MV-4-11 (cell line): ENCODE measurements at regions not wholly inside any gene's neighbourhood (a gene's known extent, or its start where the extent isn't known, plus 50 kb on each side); places are given as distances from the start of the nearest gene placed in this dataset.

Experiments
- DNase-seq: peaks from one replicate; lab custom pipeline; 2025; lab: John Stamatoyannopoulos, UW

- DNase-seq: no peak
Observed at GRCh38 chr18:27627927-27628326, 442.8 kb upstream of the CHST9 start.

DNA sequence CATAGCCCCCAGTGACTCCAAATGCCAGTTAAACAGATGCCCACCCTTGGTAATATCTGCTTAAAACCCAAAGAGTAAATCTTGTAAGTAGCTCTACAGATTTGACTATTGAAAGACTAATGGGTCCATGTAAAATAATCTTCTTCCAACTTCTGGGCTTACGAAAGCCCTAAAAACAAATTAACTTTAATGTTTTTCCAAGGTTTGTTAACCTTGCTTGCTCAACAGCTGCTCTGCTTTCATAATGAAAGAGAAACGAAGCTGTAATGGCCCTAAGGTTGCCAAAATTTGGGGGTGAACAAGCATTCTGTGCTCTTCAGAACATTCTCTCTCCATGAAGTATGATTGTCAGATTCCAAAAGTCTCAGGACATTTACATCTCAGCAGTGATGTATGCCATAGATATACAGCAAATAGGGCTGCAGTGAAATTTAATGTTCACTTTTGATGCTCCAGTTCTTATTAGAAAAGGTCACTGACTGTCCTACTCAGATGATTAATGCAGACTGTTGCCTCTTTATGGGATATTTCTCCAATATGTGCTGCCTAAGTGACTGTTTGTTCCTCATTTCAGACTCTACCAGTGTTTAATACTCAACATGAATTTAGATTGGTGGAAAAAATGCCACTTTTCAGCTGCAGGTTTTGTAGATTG lies 436.3 kb upstream of the CHST9 start:
- no peak for DNase-seq

GRCh38 chr18:27619906-27620305 lies 434.8 kb upstream of the CHST9 start:
- DNase-seq: no peak

GRCh38 chr18:27619090-27619772 lies 434.1 kb upstream of the CHST9 start:
- no peak for DNase-seq

- DNase-seq: no peak
Observed at GRCh38 chr18:27616324-27616723, 431.2 kb upstream of the CHST9 start.

DNA sequence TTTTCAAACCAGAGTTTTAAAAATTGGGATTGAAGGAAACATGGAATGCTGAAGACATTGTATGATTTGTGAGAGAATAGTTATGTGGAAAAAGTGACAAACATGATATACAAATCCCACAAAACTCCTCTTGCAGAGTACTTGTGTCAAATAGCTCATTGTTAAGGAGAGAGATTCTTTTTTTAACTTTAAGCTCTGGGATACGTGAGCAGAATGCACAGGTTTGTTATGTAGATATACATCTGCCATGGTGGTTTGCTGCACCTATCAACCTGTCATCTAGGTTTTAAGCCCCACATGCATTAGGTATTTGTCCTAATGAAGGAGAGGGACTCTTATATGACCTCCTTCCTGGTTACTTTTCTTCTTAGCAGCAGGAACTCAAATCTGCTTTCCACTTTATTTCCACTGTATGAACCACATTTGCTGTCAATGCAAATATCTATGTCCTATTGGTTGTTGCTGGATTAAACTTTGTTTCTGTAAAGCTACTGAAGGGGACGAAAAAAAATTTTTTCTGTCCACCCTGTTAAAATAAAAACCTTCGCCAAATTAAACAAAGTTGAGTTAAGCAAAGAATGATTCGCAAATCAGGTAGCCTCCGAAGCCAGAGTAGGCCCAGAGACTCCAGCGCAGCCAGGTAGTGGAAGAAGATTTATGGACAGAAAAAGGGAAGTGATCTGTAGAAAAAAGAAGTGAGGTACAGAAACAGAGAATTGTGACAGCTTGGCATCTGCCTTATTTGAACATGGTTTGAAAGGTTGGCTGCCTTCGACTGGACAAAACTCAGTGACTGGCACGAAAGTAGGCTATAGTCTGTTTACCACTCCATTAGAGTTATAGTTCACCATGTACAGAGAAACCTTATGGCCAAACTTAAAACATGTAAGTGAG lies 430.1 kb upstream of the CHST9 start:
- DNase-seq: no peak

DNA sequence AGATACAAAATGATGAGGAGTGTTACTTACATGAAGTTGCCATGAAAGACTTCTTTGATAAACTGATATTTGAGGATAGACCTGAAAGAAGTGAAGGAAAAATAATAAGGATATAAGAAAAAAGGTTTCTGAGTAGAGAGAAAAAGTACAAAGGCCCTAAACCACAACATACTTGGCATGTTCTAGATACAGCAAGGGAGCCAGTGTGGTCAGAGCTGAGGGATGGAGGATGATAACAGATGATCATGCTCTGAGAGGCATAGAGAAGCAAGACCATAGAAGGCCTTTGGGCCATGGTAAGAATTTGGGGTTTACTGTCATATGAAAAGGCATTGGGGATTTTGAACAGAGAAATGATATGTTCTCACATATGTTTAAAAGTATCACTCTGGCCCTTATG lies 424.1 kb upstream of the CHST9 start:
- DNase-seq: no peak

DNA sequence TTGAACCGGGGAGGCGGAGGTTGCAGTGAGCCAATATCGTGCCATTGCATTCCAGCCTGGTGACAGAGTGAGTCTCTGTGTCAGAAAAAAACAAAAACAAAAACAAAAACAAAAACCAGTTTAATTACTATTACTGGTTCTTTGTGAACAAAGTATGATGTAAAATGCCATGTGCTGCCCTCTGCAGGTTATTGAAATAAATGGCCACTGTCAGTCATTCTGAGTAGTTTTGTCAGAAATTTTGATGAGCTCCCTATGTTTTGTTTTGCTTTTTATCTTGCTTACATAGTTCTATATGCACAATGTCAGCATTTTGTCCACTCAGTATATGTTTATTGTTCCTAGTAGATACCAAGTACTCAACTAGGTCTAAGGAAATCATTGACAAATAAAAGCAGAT lies 423.6 kb upstream of the CHST9 start:
- DNase-seq: no peak

DNA sequence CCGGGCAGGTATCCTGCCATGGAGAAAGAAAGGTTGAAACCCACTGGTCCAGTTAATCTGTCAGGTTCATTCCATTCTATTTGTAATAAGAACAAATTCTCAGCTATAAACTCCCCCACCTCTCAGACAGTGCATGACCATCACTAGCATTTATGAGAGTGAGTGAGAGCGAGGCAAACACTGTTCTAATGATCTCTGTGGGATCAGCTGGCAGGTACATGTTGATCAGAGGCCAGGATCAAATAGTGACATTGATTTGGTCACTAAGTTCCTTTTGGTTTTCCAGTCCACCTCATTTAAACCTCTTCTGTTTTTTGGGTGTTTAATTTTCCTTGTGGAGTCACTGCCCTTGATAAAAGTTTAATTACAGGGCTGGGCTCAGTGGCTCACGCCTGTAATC lies 423.1 kb upstream of the CHST9 start:
- no peak for DNase-seq

GRCh38 chr18:27606741-27607140 lies 421.6 kb upstream of the CHST9 start:
- DNase-seq: no peak

DNA sequence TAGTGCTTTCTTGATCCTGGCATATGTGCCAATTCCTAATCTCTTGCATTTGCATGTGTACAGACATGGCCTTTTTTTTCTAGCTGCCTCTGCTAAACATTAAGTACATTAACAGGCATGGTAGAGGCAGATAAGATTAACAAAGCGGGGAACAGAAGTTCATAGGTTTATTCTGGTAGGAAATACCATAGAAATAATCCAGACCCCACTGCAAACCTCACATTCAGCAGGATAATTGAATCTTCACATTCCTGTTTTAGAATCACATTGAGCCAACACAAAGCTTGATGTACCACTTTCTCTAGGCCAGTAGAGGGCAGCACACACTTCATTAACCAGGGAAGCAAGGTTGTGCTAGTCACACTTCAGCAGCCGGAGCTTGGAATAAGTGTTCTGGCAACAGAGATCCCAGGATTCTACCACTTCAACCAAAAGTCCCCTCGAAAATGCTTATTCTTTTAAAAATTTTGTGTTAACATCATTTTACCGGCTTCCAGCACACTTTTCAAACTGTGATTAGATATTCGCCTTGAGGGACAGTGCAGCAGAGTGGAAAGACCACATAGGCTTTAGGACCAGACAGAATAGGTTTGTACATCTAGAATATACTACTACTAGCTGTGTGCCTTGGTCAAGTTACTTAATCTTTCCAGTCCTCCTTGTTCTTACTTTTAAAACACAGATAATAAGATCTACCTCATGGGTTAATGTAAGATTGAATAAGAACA lies 420.2 kb upstream of the CHST9 start:
- DNase-seq: peak; percentile 40

- DNase-seq: no peak
Observed at GRCh38 chr18:27604583-27604982, 419.5 kb upstream of the CHST9 start.

DNA sequence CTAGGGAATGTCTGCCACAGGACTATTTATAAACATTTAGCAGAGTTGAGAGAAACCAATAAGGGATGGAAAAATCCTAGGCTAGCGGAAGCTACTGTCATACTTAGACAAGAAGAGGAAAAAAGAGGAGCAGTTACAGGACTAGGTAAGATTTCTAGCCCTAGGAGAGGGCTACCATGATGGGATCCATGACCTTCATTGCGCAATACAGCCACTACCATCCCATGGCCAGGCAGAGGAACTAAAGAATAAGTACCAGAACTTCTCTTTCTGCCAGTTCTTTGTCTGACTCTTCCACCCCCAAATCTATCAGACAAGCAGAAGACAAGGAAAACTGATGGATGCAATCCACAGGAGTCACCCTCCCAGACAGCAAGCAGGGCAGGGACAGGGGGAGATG lies 417.0 kb upstream of the CHST9 start:
- DNase-seq: no peak

- DNase-seq: no peak
Observed at GRCh38 chr18:27600245-27600644, 415.1 kb upstream of the CHST9 start.

DNA sequence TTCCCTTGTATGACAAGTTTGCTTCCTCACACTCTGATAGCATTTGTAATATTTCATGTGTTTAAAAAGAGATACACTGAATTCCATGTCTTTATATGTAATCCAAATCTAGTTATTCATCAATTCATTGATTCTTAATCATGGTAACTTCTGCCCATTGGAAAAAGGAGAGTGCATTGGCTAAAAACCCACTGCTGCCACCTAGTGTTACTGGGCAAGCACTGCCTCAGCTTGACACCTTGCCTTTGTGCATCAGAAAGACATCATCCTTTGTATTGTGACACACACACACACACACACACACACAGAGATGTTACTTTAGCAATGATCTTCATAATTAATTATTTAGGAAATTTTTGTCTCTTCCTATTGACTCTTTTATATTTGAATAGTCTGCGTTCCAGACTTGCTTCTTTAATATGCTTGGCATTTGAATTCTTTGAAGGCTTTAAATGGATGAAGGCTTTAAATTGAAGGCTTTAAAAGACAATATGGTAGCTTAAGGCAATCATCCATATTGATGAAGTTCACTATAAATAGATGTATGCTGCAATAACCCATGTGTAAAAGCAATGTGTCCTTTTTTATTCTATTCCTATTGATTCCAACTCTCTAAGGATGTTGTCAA lies 414.2 kb upstream of the CHST9 start:
- DNase-seq: peak; percentile 23

- no peak for DNase-seq
Observed at GRCh38 chr18:27595113-27595838, 410.2 kb upstream of the CHST9 start.

DNA sequence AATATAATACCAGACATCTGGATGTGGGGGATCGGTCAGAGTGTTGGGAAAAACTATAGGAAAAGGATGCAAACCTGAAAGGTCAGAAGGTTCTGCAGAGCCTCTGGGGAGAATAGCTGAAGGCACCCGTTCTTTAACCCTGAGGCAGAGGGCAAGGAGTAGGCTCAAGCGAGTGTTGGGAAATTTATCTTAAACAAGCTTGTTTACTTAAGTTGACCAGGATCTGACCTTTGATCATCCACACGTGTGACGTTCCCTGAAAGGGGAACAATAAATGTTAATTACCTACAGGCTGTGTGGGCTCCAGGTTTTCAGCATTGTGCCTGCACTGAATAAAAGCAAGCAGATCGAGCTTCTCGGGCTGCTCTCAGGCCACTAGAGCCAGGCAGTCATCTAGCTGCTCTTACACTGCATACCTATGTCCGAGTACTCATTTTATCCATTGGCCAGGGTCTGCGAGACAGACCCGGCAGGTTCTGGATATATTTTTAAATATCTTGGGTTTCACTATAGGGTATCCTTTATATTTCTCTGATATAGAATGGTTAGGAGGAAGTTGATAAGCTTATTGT lies 400.6 kb upstream of the CHST9 start:
- no peak for DNase-seq

DNA sequence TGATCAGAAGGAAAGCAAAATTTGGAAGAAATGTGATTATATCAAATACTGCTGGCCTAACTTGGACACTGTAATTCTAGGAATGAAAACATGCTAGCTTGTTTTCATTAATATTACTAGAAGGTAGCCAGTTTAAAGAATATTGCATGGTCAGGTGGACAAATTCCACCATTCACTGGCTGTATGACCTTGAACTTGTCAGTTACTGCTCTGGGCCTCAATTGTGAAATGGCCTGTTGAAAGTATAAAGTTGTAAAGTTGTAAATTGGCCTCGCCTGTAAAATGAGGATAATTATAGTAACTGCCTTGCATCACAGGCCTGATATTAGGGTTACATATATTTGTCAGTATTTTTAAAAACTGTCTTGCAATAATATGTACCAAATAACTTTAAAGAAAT lies 398.4 kb upstream of the CHST9 start:
- no peak for DNase-seq

DNA sequence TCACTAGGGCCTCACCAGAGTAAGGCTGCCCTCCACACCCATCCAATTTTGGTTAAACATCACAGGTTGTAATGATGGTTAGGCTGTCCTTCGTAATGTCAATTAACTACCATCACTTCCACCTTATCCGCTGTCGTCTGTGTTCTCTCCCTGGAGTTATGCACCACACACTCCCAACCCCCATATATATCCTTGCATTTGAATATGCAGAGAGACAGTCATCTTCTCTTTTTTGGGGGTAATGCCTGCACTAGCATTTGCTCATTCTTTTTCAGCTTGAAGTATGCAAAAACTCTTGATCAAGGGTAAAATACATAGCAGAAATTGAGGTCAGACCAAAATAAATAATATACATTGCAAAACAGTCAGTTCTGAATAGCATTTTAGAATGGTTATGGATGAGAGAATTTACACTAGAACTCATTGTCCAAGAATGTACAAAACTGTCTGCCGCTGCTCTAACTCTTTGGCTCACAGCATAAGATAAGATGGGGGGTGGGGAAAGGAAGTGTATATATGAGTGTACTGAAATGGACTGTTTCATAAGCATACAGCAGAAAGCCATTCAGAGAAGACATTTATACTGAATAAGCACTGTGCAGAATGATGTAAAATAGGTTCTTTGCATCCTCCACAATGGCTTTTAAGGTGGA lies 397.8 kb upstream of the CHST9 start:
- no peak for DNase-seq

- no peak for DNase-seq
Observed at GRCh38 chr18:27581296-27581904, 396.3 kb upstream of the CHST9 start.
